ENCODE measurements at regions not wholly inside any gene's neighbourhood (a gene's known extent, or its start where the extent isn't known, plus 50 kb on each side); places are given as distances from the start of the nearest gene placed in this dataset.

DNA sequence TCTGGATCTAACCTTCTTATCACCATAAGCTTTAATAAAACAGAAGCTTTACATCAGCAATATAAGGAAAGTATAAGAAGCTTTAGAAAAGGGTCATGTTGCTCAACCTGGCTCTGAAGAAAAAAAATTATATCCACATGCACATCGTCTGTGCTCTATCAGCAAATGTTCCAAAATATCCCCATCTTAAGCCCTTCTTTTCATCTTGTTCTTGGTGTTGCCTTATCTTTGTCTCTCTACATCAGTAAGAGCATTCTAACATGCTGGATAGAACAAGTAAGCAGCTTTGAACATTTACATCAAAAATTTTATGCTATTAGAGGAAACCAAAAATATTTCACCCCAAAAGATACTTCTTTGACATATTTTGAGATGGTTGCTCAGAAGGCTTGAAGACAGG lies 157.8 kb upstream of the SNX7 start:
- DNase-seq (ENCODE audit: low spot score), result no peak
- TF ChIP-seq, protein P1, sequence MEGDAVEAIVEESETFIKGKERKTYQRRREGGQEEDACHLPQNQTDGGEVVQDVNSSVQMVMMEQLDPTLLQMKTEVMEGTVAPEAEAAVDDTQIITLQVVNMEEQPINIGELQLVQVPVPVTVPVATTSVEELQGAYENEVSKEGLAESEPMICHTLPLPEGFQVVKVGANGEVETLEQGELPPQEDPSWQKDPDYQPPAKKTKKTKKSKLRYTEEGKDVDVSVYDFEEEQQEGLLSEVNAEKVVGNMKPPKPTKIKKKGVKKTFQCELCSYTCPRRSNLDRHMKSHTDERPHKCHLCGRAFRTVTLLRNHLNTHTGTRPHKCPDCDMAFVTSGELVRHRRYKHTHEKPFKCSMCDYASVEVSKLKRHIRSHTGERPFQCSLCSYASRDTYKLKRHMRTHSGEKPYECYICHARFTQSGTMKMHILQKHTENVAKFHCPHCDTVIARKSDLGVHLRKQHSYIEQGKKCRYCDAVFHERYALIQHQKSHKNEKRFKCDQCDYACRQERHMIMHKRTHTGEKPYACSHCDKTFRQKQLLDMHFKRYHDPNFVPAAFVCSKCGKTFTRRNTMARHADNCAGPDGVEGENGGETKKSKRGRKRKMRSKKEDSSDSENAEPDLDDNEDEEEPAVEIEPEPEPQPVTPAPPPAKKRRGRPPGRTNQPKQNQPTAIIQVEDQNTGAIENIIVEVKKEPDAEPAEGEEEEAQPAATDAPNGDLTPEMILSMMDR (IDR thresholded peaks at IDR 0.05; ENCODE audit: borderline replicate concordance, control extremely low read depth, extremely low read depth, insufficient read depth, missing control alignments), result no peak
- in situ Hi-C loops (cut with MboI; ENCODE audit: low sequenced_read_pairs, unreplicated experiment), result no loop called here

DNA sequence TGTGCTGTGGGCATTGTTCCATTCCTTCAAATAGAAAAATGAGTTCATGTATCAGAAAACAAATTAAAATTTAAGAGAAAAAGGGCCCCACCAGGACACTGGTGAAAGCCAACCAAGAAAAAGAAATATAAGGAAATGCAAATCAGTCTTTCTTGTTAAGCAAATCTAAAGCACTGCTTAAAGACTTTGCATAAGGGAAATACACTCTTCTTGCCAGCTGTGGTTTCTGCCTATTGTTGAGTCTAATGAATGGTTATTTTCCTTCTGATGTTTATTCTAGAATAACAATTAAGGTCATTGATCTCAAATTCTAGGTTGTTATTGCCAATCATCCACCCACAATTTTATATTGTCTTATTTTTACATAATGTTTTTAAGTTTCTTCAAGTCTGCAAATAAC lies 158.6 kb upstream of the SNX7 start:
- in situ Hi-C loops (cut with MboI; ENCODE audit: low sequenced_read_pairs, unreplicated experiment), result no loop called here
- DNase-seq (ENCODE audit: low spot score), result no peak
- TF ChIP-seq, protein P1 (IDR thresholded peaks at IDR 0.05; ENCODE audit: borderline replicate concordance, control extremely low read depth, extremely low read depth, insufficient read depth, missing control alignments), result no peak

DNA sequence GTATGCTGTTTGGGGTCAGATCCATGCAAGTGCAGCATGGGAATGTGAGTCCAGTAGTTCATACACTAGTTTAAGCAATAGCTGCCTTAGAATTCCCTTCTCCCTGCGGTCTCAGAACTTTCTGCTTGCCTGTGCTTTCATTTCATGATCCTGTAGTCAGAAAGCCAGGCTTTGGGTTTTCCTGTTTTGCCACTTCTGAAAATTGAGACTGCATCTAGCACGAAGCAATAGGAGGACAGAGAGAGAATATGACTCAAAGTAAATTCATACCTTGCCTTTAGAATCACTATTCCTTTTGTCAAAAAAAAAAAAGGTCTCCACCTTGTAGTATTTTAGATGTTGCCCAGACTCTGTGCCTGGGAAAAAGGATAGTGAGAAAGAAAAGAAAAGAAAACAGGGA lies 161.2 kb upstream of the SNX7 start:
- in situ Hi-C loops (cut with MboI; ENCODE audit: low sequenced_read_pairs, unreplicated experiment), result no loop called here
- TF ChIP-seq, protein P1 (IDR thresholded peaks at IDR 0.05; ENCODE audit: borderline replicate concordance, control extremely low read depth, extremely low read depth, insufficient read depth, missing control alignments), result no peak
- DNase-seq (ENCODE audit: low spot score), result no peak

DNA sequence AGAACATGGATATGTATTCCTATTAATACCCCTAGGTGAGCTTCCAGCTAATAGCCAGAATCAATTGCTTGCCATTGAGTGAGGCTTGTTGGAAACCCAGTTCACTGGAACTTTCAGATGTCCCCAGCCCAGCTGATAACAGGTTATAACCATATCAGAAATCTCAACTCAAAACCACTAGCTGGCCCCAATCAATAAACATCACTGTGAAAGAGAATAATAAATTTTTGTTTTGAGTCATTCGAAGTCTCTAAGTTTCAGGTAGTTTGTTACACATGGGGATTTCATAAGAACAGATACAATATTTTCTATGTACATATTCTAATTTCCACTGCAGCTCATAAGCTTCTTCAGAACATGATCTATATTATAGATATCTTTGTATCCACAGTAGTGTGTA lies 162.9 kb upstream of the SNX7 start:
- in situ Hi-C loops (cut with MboI; ENCODE audit: low sequenced_read_pairs, unreplicated experiment), result no loop called here
- TF ChIP-seq, protein P1 (IDR thresholded peaks at IDR 0.05; ENCODE audit: borderline replicate concordance, control extremely low read depth, extremely low read depth, insufficient read depth, missing control alignments), result no peak
- DNase-seq (ENCODE audit: low spot score), result no peak

DNA sequence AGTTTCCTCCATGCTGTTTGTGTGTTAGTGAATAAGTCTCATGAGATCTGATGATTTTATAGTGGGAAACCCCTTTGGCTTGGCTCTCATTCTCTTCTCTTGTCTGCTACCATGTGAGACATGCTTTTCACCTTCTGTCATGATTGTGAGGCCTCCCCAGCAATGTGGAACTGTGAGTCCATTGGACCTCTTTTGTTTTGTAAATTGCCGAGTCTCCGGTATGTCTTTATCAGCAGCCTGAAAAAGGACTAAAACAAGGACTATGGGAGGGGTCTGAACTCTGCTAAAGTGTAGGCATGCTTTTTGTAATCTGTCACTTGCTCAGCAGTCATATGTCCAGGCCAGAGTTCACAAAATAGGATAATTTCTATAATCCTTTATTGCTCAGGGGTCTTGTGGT lies 164.0 kb upstream of the SNX7 start:
- DNase-seq (ENCODE audit: low spot score), result no peak
- in situ Hi-C loops (cut with MboI; ENCODE audit: low sequenced_read_pairs, unreplicated experiment), result no loop called here
- TF ChIP-seq, protein P1 (IDR thresholded peaks at IDR 0.05; ENCODE audit: borderline replicate concordance, control extremely low read depth, extremely low read depth, insufficient read depth, missing control alignments), result no peak

DNA sequence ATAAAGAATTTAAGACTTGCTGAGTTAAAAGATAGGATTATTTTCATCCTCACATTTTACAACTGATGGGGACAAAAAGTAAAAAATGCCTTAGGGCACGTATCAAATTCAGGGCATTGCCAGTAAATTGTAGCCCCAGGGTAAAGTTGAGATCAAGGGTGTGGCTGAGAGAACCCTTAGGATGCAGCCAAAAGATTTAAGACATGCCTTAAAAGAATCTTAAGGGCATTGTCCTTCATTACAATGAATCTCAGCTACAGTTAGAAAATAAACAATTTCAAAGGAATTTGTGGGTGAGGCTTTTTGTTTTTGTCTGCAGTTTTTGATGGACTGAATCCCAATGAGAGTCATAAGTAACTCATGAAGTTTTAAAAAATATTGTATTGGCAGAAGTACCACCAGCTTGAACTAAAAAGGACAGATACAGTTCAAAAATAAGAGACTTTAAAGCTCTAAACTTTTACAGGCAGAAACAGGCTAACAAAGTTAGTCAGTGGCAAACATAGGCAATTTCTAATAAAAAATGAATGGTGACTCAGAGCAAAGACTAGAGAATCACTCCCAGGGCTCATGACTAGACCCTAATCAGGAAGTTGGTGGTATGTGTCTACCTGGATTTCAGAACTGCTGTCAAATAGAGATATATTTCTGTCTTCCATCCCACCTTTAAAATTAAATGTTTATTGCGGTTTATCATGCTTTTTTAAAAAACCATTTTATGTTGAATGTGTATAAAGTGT lies 165.1 kb upstream of the SNX7 start:
- in situ Hi-C loops (cut with MboI; ENCODE audit: low sequenced_read_pairs, unreplicated experiment), result no loop called here
- TF ChIP-seq, protein P1 (IDR thresholded peaks at IDR 0.05; ENCODE audit: borderline replicate concordance, control extremely low read depth, extremely low read depth, insufficient read depth, missing control alignments), result no peak
- no peak for DNase-seq (ENCODE audit: low spot score)

Measured in GM13976 (cell line).